GM12873 (cell line): ENCODE measurements at regions not wholly inside any gene's neighbourhood (a gene's known extent, or its start where the extent isn't known, plus 50 kb on each side); places are given as distances from the start of the nearest gene placed in this dataset.

Experiments
- CTCF ChIP-seq: IDR thresholded peaks from 2 replicates; pipeline ENCODE4 v1.5.1; 2012; ENCODE audit warnings: low read depth, mild to moderate bottlenecking, moderate library complexity, low read length, control low read depth; ENCODE audit not compliant: insufficient read depth; ENCODE audit errors: missing control alignments

GRCh38 chr10:9707216-9707615 is 1310.5 kb upstream of the CELF2 start:
- TF ChIP-seq CTCF, result no peak

GRCh38 chr10:9709849-9710248 is 1307.8 kb upstream of the CELF2 start:
- TF ChIP-seq CTCF, result no peak

- TF ChIP-seq CTCF, result no peak
These were observed 1305.3 kb upstream of the CELF2 start for GRCh38 chr10:9712393-9712792.

DNA sequence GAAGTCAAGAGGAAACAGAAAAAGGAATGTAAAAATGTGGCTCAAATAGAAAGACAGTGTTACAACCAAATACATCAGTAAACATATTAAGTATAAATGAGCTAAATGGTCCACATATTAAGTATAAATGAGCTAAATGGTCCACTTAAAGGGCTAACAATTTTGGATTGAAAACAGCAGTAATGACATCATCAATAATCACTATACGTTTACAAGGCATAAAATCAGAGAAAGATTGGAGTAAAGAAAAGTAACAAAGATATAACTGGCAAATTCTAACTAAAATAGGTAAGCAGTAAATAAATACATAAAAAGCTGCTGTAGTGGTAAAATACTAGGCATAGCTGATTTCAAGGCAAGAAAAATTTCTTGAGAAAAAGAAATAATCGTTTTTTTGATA is 1298.4 kb upstream of the CELF2 start:
- TF ChIP-seq CTCF, result no peak

DNA sequence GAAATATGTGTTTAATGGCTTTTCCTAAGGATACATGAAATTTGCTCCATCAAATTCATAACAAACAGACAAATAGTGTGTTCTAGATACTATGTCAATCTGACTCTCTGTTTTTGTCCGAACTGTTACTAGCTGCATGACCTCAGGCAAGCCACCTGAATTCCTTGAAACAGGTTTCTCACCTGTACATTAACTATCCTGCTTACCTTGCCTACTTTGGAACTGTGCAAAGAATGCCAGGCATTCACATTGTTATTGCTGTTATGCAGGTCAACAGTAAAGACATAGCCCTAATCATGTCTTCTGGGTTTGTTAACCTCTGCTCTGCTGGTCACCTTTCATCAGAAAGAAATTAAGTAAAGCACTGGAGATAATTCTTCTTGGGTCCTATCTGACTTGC is 1283.9 kb upstream of the CELF2 start:
- TF ChIP-seq CTCF, result no peak

GRCh38 chr10:9734218-9734617 is 1283.5 kb upstream of the CELF2 start:
- no peak for TF ChIP-seq CTCF

DNA sequence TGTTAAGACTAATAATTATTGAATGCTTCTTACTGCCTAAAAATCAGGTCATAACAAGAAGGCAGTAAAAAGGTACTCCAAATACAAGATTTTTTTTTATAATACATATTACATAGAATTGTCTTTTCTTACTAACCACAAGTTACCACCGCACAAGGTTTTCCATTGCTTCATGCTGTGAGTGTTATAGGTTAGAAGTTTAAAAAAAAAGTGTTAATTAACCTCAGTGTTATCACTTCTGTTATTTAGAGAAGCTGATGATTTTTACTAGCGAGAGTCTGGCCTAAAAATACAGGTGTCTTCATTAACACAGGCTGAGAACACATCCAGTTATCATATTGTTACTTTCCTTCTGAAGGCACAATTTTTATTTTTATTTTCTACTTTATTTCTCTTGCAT is 1281.9 kb upstream of the CELF2 start:
- no peak for TF ChIP-seq CTCF

DNA sequence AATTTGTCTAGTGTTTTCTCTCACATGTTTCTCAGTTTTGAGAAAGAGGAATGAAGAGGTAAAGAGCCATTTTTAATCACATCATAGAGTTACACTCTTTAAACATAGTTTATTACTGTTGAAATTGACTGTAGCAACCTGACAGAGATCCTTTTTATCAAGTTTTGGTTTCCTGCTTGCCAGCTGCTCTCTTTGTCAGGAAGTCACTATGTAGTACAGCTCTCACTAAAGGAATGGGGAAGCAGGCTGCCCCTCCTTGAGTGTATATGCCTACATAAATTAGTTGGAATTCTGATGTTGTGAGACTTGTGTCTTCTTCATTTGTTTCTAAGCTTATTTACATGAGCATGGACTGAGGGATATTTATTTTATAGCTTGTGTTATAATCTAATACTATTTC is 1274.0 kb upstream of the CELF2 start:
- no peak for TF ChIP-seq CTCF
